ENCODE measurements at regions not wholly inside any gene's neighbourhood (a gene's known extent, or its start where the extent isn't known, plus 50 kb on each side); places are given as distances from the start of the nearest gene placed in this dataset.

DNA sequence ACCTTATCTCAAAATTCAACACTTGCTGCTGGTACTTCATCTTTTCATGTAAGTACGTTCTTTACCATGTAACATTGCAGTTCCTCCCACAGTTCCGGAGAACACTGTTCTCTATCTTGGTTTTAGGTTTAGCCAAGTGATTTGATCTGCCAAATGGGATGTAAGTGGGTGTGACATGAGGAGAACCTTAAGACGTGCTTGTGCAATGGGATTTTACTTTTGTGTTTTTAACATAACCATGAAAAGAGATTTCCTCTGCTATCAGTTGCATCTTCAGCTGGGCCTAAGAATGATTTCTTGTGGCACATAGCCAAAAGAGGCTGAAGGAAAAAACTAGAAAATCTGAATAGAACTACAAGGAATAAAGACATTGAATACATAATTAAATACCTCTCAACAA lies 894.5 kb upstream of the ALCAM start:
- intact Hi-C loops (cut with micrococcal nuclease) = no loop called here

GRCh38 chr3:104474011-104474410 lies 892.7 kb upstream of the ALCAM start:
- ChIA-PET POLR2A (no interaction called here), CTCF (interaction anchor here (0.6 kb wide), 1 partner anchor 1119 kb away, joined by 4 read pairs; no protein-coding TSS in a partner anchor)
- Mint-ChIP-seq H3K9me3 (ENCODE audit: unreplicated experiment) (peaks cover 18% of the 10 kb centered on the region), H3K4me3 (ENCODE audit: unreplicated experiment) (no peak overlapping the region), H3K27ac (ENCODE audit: low read depth, unreplicated experiment) (no peak overlapping the region), H3K27me3 (ENCODE audit: insufficient read depth, unreplicated experiment) (no peaks in the 10 kb centered on the region), H3K4me1 (ENCODE audit: insufficient read depth, unreplicated experiment) (no peaks in the 10 kb centered on the region), H3K36me3 (ENCODE audit: insufficient read depth, unreplicated experiment) (peaks cover 7% of the 10 kb centered on the region)
- no TSS peak for BruUV-seq (replicated peaks)
- intact Hi-C loops (cut with micrococcal nuclease) = no loop called here
- no peak for DNase-seq (ENCODE audit: unreplicated experiment)
- TF ChIP-seq, protein P1, sequence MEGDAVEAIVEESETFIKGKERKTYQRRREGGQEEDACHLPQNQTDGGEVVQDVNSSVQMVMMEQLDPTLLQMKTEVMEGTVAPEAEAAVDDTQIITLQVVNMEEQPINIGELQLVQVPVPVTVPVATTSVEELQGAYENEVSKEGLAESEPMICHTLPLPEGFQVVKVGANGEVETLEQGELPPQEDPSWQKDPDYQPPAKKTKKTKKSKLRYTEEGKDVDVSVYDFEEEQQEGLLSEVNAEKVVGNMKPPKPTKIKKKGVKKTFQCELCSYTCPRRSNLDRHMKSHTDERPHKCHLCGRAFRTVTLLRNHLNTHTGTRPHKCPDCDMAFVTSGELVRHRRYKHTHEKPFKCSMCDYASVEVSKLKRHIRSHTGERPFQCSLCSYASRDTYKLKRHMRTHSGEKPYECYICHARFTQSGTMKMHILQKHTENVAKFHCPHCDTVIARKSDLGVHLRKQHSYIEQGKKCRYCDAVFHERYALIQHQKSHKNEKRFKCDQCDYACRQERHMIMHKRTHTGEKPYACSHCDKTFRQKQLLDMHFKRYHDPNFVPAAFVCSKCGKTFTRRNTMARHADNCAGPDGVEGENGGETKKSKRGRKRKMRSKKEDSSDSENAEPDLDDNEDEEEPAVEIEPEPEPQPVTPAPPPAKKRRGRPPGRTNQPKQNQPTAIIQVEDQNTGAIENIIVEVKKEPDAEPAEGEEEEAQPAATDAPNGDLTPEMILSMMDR (IDR thresholded peaks at IDR 0.05; ENCODE audit: unreplicated experiment) = no peak

More for the DNA sequence above, 894.5 kb upstream of the ALCAM start:
- peaks cover under 1% of the 10 kb centered on the region for H3K36me3 Mint-ChIP-seq (ENCODE audit: insufficient read depth, unreplicated experiment)
- H3K4me3 Mint-ChIP-seq (ENCODE audit: unreplicated experiment) = no peak overlapping the region
- TF ChIP-seq, protein P1 (IDR thresholded peaks at IDR 0.05; ENCODE audit: unreplicated experiment) = no peak
- POLR2A ChIA-PET = no interaction called here
- CTCF ChIA-PET = no interaction called here
- DNase-seq (ENCODE audit: unreplicated experiment) = no peak
- no peaks in the 10 kb centered on the region for H3K4me1 Mint-ChIP-seq (ENCODE audit: insufficient read depth, unreplicated experiment)
- no peak overlapping the region for H3K27ac Mint-ChIP-seq (ENCODE audit: low read depth, unreplicated experiment)
- no peaks in the 10 kb centered on the region for H3K27me3 Mint-ChIP-seq (ENCODE audit: insufficient read depth, unreplicated experiment)
- BruUV-seq (replicated peaks) = no TSS peak
- peaks cover 10% of the 10 kb centered on the region for H3K9me3 Mint-ChIP-seq (ENCODE audit: unreplicated experiment)

DNA sequence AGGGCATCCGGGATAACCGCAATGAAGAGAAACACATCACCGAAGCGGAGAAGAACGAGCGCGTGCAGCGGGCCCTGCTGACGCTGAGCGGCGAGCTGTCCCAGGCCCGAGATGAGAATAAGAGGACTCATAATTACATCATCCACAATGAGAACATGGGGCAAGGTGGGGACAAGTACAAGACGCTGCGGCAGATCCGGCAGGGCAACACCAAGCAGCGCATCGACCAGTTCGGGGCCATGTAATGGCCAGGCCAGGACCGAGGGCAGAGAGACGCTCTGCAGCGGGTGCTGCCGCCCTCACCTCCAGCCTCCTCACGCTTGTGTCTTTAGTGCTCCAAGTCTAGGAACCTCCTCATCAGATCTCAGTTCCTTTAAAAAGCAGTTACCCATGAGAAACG lies 863.7 kb upstream of the ALCAM start:
- no peaks in the 10 kb centered on the region for H3K36me3 Mint-ChIP-seq (ENCODE audit: insufficient read depth, unreplicated experiment)
- peaks cover 5% of the 10 kb centered on the region for H3K9me3 Mint-ChIP-seq (ENCODE audit: unreplicated experiment)
- DNase-seq (ENCODE audit: unreplicated experiment) = no peak
- no peaks in the 10 kb centered on the region for H3K27me3 Mint-ChIP-seq (ENCODE audit: insufficient read depth, unreplicated experiment)
- H3K4me1 Mint-ChIP-seq (ENCODE audit: insufficient read depth, unreplicated experiment) = no peaks in the 10 kb centered on the region
- no peak overlapping the region for H3K4me3 Mint-ChIP-seq (ENCODE audit: unreplicated experiment)
- intact Hi-C loops (cut with micrococcal nuclease) = no loop called here
- CTCF ChIA-PET = no interaction called here
- POLR2A ChIA-PET = no interaction called here
- BruUV-seq (replicated peaks) = no TSS peak
- TF ChIP-seq, protein P1 (IDR thresholded peaks at IDR 0.05; ENCODE audit: unreplicated experiment) = no peak
- no peak overlapping the region for H3K27ac Mint-ChIP-seq (ENCODE audit: low read depth, unreplicated experiment)

- DNase-seq (ENCODE audit: unreplicated experiment) = peak; percentile 63
- ChIA-PET CTCF (interaction anchor here (0.7 kb wide), 1 partner anchor 229 kb away, joined by 4 read pairs; no protein-coding TSS in a partner anchor), POLR2A (no interaction called here)
- peak overlapping the region; percentile 46 for H3K27ac Mint-ChIP-seq (ENCODE audit: low read depth, unreplicated experiment)
- no peaks in the 10 kb centered on the region for H3K27me3 Mint-ChIP-seq (ENCODE audit: insufficient read depth, unreplicated experiment)
- H3K4me1 Mint-ChIP-seq (ENCODE audit: insufficient read depth, unreplicated experiment) = peaks cover 6% of the 10 kb centered on the region
- no peaks in the 10 kb centered on the region for H3K36me3 Mint-ChIP-seq (ENCODE audit: insufficient read depth, unreplicated experiment)
- TF ChIP-seq, protein P1 (IDR thresholded peaks at IDR 0.05; ENCODE audit: unreplicated experiment) = no peak
- no TSS peak for BruUV-seq (replicated peaks)
- intact Hi-C loops (cut with micrococcal nuclease) = no loop called here
- no peaks in the 10 kb centered on the region for H3K9me3 Mint-ChIP-seq (ENCODE audit: unreplicated experiment)
- no peak overlapping the region for H3K4me3 Mint-ChIP-seq (ENCODE audit: unreplicated experiment)
Observed at GRCh38 chr3:104510131-104510849, 856.4 kb upstream of the ALCAM start.
